ENCODE measurements at regions not wholly inside any gene's neighbourhood (a gene's known extent, or its start where the extent isn't known, plus 50 kb on each side); places are given as distances from the start of the nearest gene placed in this dataset.

DNA sequence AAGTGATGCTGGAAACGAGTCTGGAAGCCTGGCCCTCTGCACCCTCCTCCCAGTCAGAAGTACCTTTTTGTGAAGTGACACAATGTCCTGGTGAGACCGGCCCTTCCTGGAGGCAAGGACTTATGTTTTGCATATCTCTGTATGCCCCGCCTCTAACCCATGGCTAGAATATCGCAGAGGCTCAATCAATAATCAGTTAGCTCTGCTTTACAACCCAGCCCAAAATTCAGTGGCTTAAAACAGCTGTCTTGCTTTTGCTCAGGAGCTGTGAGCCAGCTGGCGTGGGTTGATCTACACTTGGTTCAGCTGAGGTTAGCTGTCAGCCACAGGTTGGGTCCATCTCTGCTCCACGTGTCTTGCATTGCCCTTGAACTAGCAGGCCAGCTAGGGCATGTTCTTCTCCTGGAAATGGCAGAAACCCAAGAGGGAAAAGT is 98.8 kb upstream of the METTL14 start:
- Histone ChIP-seq H4K20me1 (ENCODE audit: insufficient read depth, low read length) (no peaks in the 10 kb centered on the region), H3K4me2 (ENCODE audit: low read depth, low read length) (peak overlapping the region; percentile 47), H3K27me3 (ENCODE audit: control insufficient read depth in 1 of 2, insufficient read depth in 2 of 2, low read length in 2 of 2) (peaks cover 1 to 25% of the 10 kb centered on the region in 2 experiments; a peak in 3 of 5 replicates), H3K4me3 (replicated peaks in 1 of 3; ENCODE audit: insufficient read depth in 1 of 3, low read depth in 2 of 3, low read length in 3 of 3) (no peak overlapping the region), H3K4me1 (ENCODE audit: insufficient read depth, low read length) (peaks cover 13% of the 10 kb centered on the region; the same call in 1 of the 2 replicates), H3K36me3 (replicated peaks in 1 of 2; ENCODE audit: control insufficient read depth in 1 of 2, insufficient read depth in 2 of 2, low read length in 2 of 2) (no peaks in the 10 kb centered on the region), H3K79me2 (ENCODE audit: insufficient read depth, low read length) (peaks cover 3% of the 10 kb centered on the region), H2AFZ (ENCODE audit: low read length) (no peak overlapping the region), H3K9ac (ENCODE audit: insufficient read depth, low read depth, low read length) (no peak overlapping the region), H3K9me3 (ENCODE audit: low read length) (no peaks in the 10 kb centered on the region), H3K27ac (ENCODE audit: extremely low read length, insufficient read depth, low read length) (no peak overlapping the region)
- in situ Hi-C loops (cut with HindIII; ENCODE audit: extremely low pct_ligation_motif_present, low pct_unique_long_range_greater_than_20kb), result no loop called here
- BruUV-seq (replicated peaks), result no TSS peak
- DNase-seq (ENCODE audit: low spot score) (no peak), FAIRE-seq (no peak), ATAC-seq (peak; percentile 66)
- TF ChIP-seq ZNF670 (CRISPR knock-in tag; IDR thresholded peaks at IDR 0.05; ENCODE audit: borderline replicate concordance), result no peak
- TF ChIP-seq, protein P1, sequence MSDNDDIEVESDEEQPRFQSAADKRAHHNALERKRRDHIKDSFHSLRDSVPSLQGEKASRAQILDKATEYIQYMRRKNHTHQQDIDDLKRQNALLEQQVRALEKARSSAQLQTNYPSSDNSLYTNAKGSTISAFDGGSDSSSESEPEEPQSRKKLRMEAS (IDR thresholded peaks at IDR 0.05), result peak; percentile 42; the same call in 1 of the 2 replicates
- TF ChIP-seq MXI1 (IDR thresholded peaks at IDR 0.05; ENCODE audit: borderline replicate concordance, low read depth, low read length), result peak; percentile 32; the same call in 1 of the 3 replicates
- no peak for TF ChIP-seq ZNF773 (CRISPR knock-in tag; IDR thresholded peaks at IDR 0.05; ENCODE audit: borderline replicate concordance)
- 0 out of 2 replicates have a peak, but pooled peaks have one; percentile 16 for TF ChIP-seq SAP130 (CRISPR knock-in tag; IDR thresholded peaks at IDR 0.05; ENCODE audit: low read depth)
- TF ChIP-seq, protein P2, sequence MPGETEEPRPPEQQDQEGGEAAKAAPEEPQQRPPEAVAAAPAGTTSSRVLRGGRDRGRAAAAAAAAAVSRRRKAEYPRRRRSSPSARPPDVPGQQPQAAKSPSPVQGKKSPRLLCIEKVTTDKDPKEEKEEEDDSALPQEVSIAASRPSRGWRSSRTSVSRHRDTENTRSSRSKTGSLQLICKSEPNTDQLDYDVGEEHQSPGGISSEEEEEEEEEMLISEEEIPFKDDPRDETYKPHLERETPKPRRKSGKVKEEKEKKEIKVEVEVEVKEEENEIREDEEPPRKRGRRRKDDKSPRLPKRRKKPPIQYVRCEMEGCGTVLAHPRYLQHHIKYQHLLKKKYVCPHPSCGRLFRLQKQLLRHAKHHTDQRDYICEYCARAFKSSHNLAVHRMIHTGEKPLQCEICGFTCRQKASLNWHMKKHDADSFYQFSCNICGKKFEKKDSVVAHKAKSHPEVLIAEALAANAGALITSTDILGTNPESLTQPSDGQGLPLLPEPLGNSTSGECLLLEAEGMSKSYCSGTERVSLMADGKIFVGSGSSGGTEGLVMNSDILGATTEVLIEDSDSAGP (CRISPR knock-in tag; IDR thresholded peaks at IDR 0.05; ENCODE audit: borderline replicate concordance), result no peak
- TF ChIP-seq ZBTB7A (CRISPR knock-in tag; IDR thresholded peaks at IDR 0.05), result no peak
- TF ChIP-seq ARNT (IDR thresholded peaks at IDR 0.05), result no peak
- 0 out of 2 replicates have a peak, but pooled peaks have one; percentile 15 for TF ChIP-seq HDAC1 (CRISPR knock-in tag; IDR thresholded peaks at IDR 0.05)
- TF ChIP-seq ZNF441 (CRISPR knock-in tag; IDR thresholded peaks at IDR 0.05; ENCODE audit: borderline replicate concordance), result no peak
- TF ChIP-seq, protein P3, sequence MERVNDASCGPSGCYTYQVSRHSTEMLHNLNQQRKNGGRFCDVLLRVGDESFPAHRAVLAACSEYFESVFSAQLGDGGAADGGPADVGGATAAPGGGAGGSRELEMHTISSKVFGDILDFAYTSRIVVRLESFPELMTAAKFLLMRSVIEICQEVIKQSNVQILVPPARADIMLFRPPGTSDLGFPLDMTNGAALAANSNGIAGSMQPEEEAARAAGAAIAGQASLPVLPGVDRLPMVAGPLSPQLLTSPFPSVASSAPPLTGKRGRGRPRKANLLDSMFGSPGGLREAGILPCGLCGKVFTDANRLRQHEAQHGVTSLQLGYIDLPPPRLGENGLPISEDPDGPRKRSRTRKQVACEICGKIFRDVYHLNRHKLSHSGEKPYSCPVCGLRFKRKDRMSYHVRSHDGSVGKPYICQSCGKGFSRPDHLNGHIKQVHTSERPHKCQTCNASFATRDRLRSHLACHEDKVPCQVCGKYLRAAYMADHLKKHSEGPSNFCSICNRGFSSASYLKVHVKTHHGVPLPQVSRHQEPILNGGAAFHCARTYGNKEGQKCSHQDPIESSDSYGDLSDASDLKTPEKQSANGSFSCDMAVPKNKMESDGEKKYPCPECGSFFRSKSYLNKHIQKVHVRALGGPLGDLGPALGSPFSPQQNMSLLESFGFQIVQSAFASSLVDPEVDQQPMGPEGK (CRISPR knock-in tag; IDR thresholded peaks at IDR 0.05), result no peak
- TF ChIP-seq ZNF577 (CRISPR knock-in tag; IDR thresholded peaks at IDR 0.05; ENCODE audit: borderline replicate concordance, low read depth), result no peak
- TF ChIP-seq ZNF674 (CRISPR knock-in tag; IDR thresholded peaks at IDR 0.05; ENCODE audit: low read depth), result no peak
- TF ChIP-seq, protein P4, sequence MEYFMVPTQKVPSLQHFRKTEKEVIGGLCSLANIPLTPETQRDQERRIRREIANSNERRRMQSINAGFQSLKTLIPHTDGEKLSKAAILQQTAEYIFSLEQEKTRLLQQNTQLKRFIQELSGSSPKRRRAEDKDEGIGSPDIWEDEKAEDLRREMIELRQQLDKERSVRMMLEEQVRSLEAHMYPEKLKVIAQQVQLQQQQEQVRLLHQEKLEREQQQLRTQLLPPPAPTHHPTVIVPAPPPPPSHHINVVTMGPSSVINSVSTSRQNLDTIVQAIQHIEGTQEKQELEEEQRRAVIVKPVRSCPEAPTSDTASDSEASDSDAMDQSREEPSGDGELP (IDR thresholded peaks at IDR 0.05; ENCODE audit: borderline replicate concordance, low read depth), result 0 out of 2 replicates have a peak, but pooled peaks have one; percentile 16
- no peak for TF ChIP-seq MAFF (IDR thresholded peaks at IDR 0.05; ENCODE audit: low read depth, low read length)
- TF ChIP-seq ZNF160 (CRISPR knock-in tag; IDR thresholded peaks at IDR 0.05), result no peak
- TF ChIP-seq ETV6 (CRISPR knock-in tag; conservative IDR thresholded peaks at IDR 0.05), result no peak
- TF ChIP-seq BRD4 (CRISPR knock-in tag; IDR thresholded peaks at IDR 0.05), result no peak
- POLR2A ChIA-PET, result no interaction called here
- WGBS (ENCODE audit: low lambda C conversion rate), result 4% methylated on average over 6 of the region's 6 CpGs
- intact Hi-C loops (cut with micrococcal nuclease; ENCODE audit: unreplicated experiment), result no loop called here
- CTCF ChIA-PET (ENCODE audit: low intra/inter-chr PET ratio, low total read pairs), result no interaction called here

Data from HepG2 (cell line).